ENCODE measurements at regions not wholly inside any gene's neighbourhood (a gene's known extent, or its start where the extent isn't known, plus 50 kb on each side); places are given as distances from the start of the nearest gene placed in this dataset.

- no peak overlapping the region for H3K4me3 ChIP-seq (ENCODE audit: low read depth in 1 of 3, low read length in 3 of 3)
- TF ChIP-seq ZBTB33 (IDR thresholded peaks at IDR 0.05) (no peak), FOXA1 (IDR thresholded peaks at IDR 0.05) (no peak), YY1 (IDR thresholded peaks at IDR 0.05) (no peak), NR2F2 (IDR thresholded peaks at IDR 0.05) (no peak), SP1 (IDR thresholded peaks at IDR 0.05) (no peak), GABPA (IDR thresholded peaks at IDR 0.05 in 1 of 2, conservative IDR thresholded peaks at IDR 0.05 in 1 of 2) (no peak), ATF3 (IDR thresholded peaks at IDR 0.05) (no peak), HNF4G (IDR thresholded peaks at IDR 0.05) (no peak), CTCF (IDR thresholded peaks at IDR 0.05; ENCODE audit: low read depth, low read length, missing input control) (no peak), MAX (IDR thresholded peaks at IDR 0.05) (no peak), RAD21 (IDR thresholded peaks at IDR 0.05) (no peak), HNF4A (conservative IDR thresholded peaks at IDR 0.05) (no peak)
- no peaks in the 10 kb centered on the region for H3K4me1 ChIP-seq (ENCODE audit: control insufficient read depth in 4 of 4, insufficient read depth in 4 of 4, low read length in 3 of 4)
- H3K27me3 ChIP-seq (ENCODE audit: control insufficient read depth in 4 of 4, insufficient read depth in 4 of 4, low read length in 3 of 4): no peaks in the 10 kb centered on the region
- DNase-seq (ENCODE audit: low spot score): no peak
- no peaks in the 10 kb centered on the region for H3K9me3 ChIP-seq (ENCODE audit: control insufficient read depth in 4 of 4, low read length in 3 of 4)
- H3K27ac ChIP-seq (ENCODE audit: low read depth in 1 of 2, low read length in 2 of 2): no peak overlapping the region
- H3K36me3 ChIP-seq (ENCODE audit: control insufficient read depth in 4 of 4, insufficient read depth in 3 of 4, low read depth in 1 of 4, low read length in 3 of 4): no peaks in the 10 kb centered on the region
- H3K9ac ChIP-seq (ENCODE audit: low read depth in 1 of 2, low read length in 2 of 2): no peak overlapping the region
- 69% methylated on average over 2 of the region's 2 CpGs for WGBS
Observed at GRCh38 chr1:79188337-79188736, 181.8 kb upstream of the ADGRL4 start.

GRCh38 chr1:79186260-79186659 lies 179.7 kb upstream of the ADGRL4 start:
- DNase-seq (ENCODE audit: low spot score): no peak
- no peaks in the 10 kb centered on the region for H3K27me3 ChIP-seq (ENCODE audit: control insufficient read depth in 4 of 4, insufficient read depth in 4 of 4, low read length in 3 of 4)

More at GRCh38 chr1:79186260-79186659, 179.7 kb upstream of the ADGRL4 start:
- no peaks in the 10 kb centered on the region for H3K4me1 ChIP-seq (ENCODE audit: control insufficient read depth in 4 of 4, insufficient read depth in 4 of 4, low read length in 3 of 4)
- H3K36me3 ChIP-seq (ENCODE audit: control insufficient read depth in 4 of 4, insufficient read depth in 3 of 4, low read depth in 1 of 4, low read length in 3 of 4): no peaks in the 10 kb centered on the region
- no peak overlapping the region for H3K9ac ChIP-seq (ENCODE audit: low read depth in 1 of 2, low read length in 2 of 2)
- no peak overlapping the region for H3K4me3 ChIP-seq (ENCODE audit: low read depth in 1 of 3, low read length in 3 of 3)
- no peaks in the 10 kb centered on the region for H3K9me3 ChIP-seq (ENCODE audit: control insufficient read depth in 4 of 4, low read length in 3 of 4)
- H3K27ac ChIP-seq (ENCODE audit: low read depth in 1 of 2, low read length in 2 of 2): no peak overlapping the region
- TF ChIP-seq CTCF (IDR thresholded peaks at IDR 0.05; ENCODE audit: low read depth, low read length, missing input control) (no peak), YY1 (IDR thresholded peaks at IDR 0.05) (no peak), GABPA (IDR thresholded peaks at IDR 0.05 in 1 of 2, conservative IDR thresholded peaks at IDR 0.05 in 1 of 2) (no peak), EGR1 (IDR thresholded peaks at IDR 0.05; ENCODE audit: low read depth in 2 of 2) (no peak), RAD21 (IDR thresholded peaks at IDR 0.05) (no peak), NR2F2 (IDR thresholded peaks at IDR 0.05) (no peak), SP1 (IDR thresholded peaks at IDR 0.05) (no peak), FOXA2 (IDR thresholded peaks at IDR 0.05) (no peak), ZBTB33 (IDR thresholded peaks at IDR 0.05) (no peak), TAF1 (conservative IDR thresholded peaks at IDR 0.05) (no peak), RXRA (IDR thresholded peaks at IDR 0.05) (no peak), HNF4G (IDR thresholded peaks at IDR 0.05) (no peak)

Data from liver (tissue), 8 donors.